ENCODE measurements at regions not wholly inside any gene's neighbourhood (a gene's known extent, or its start where the extent isn't known, plus 50 kb on each side); places are given as distances from the start of the nearest gene placed in this dataset.

- TF ChIP-seq CTCF (IDR thresholded peaks at IDR 0.05): no peak
- no peak for TF ChIP-seq EZH2 (IDR thresholded peaks at IDR 0.05; ENCODE audit: borderline replicate concordance, insufficient read depth, low read depth, low read length, poor library complexity, severe bottlenecking)
Observed at GRCh38 chr5:169351721-169352120, 50.8 kb upstream of the SLIT3 start.

Data from B cell (primary cell).